HepG2 (cell line): ENCODE measurements at regions not wholly inside any gene's neighbourhood (a gene's known extent, or its start where the extent isn't known, plus 50 kb on each side); places are given as distances from the start of the nearest gene placed in this dataset.

Experiments
- ARNT2 ChIP-seq: sonication (generic); formaldehyde crosslinking; IDR thresholded peaks from 2 replicates; pipeline ENCODE4 v1.8.0; 2022; ENCODE audit warnings: mild to moderate bottlenecking, low read depth, missing genetic modification reagents, moderate library complexity
- ATRX ChIP-seq: sonication (generic); formaldehyde crosslinking; IDR thresholded peaks from 2 replicates; pipeline ENCODE4 v1.4.0; 2020; ENCODE audit warnings: missing genetic modification reagents, borderline replicate concordance
- ELF1 ChIP-seq: sonication (generic); formaldehyde crosslinking; IDR thresholded peaks from 2 replicates; pipeline ENCODE4 v1.4.0; 2020; ENCODE audit warnings: missing genetic modification reagents
- ELF4 ChIP-seq: sonication (generic); formaldehyde crosslinking; IDR thresholded peaks from 2 replicates; pipeline ENCODE4 v1.5.0; 2020; ENCODE audit warnings: missing genetic modification reagents, mild to moderate bottlenecking, moderate library complexity, borderline replicate concordance
- FOXO1 ChIP-seq: sonication (generic); formaldehyde crosslinking; IDR thresholded peaks from 2 replicates; pipeline ENCODE4 v1.4.0; 2020; ENCODE audit warnings: missing genetic modification reagents
- HOXA5 ChIP-seq: sonication (generic); formaldehyde crosslinking; IDR thresholded peaks from 2 replicates; pipeline ENCODE4 v1.4.0; 2020; ENCODE audit warnings: missing genetic modification reagents
- NR3C1 ChIP-seq: sonication (generic); formaldehyde crosslinking; IDR thresholded peaks from 2 replicates; pipeline ENCODE4 v1.4.0; 2020; ENCODE audit warnings: missing genetic modification reagents
- PHB2 ChIP-seq: fragments of 450-650 bp; IDR thresholded peaks from 2 replicates; pipeline ENCODE4 v1.6.1; 2018; ENCODE audit not compliant: partially characterized antibody
- PRPF4 ChIP-seq: fragments of 200-400 bp; formaldehyde crosslinking; IDR thresholded peaks from 2 replicates; pipeline ENCODE4 v1.6.1; 2016; ENCODE audit warnings: low read length, low read depth; ENCODE audit not compliant: poor library complexity, severe bottlenecking
- SALL1 ChIP-seq: sonication (generic); formaldehyde crosslinking; IDR thresholded peaks from 2 replicates; pipeline ENCODE4 v1.8.0; 2022; ENCODE audit warnings: mild to moderate bottlenecking, missing genetic modification reagents
- SMAD9 ChIP-seq: sonication (generic); formaldehyde crosslinking; IDR thresholded peaks from 2 replicates; pipeline ENCODE4 v1.5.1; 2020; ENCODE audit warnings: mild to moderate bottlenecking, missing genetic modification reagents
- SRSF1 ChIP-seq: fragments of 200-400 bp; formaldehyde crosslinking; optimal IDR thresholded peaks from 2 replicates; pipeline ENCODE3; 2017; ENCODE audit warnings: mild to moderate bottlenecking, low read depth, low read length, moderate library complexity
- TRIM24 ChIP-seq: sonication (generic); formaldehyde crosslinking; IDR thresholded peaks from 2 replicates; pipeline ENCODE4 v1.8.0; 2022; ENCODE audit warnings: mild to moderate bottlenecking, missing genetic modification reagents
- ZBTB42 ChIP-seq: sonication (generic); formaldehyde crosslinking; IDR thresholded peaks from 2 replicates; pipeline ENCODE4 v1.5.0; 2020; ENCODE audit warnings: mild to moderate bottlenecking, missing genetic modification reagents
- ZFP82 ChIP-seq: sonication (generic); formaldehyde crosslinking; IDR thresholded peaks from 2 replicates; pipeline ENCODE4 v1.5.1; 2020; ENCODE audit warnings: mild to moderate bottlenecking, missing genetic modification reagents, borderline replicate concordance
- ZFP90 ChIP-seq: sonication (generic); formaldehyde crosslinking; IDR thresholded peaks from 2 replicates; pipeline ENCODE4 v1.8.0; 2022; ENCODE audit warnings: missing genetic modification reagents, mild to moderate bottlenecking, inconsistent platforms, borderline replicate concordance
- ZKSCAN8 ChIP-seq: IDR thresholded peaks from 2 replicates; pipeline ENCODE4 v1.6.1; 2016; ENCODE audit warnings: borderline replicate concordance, missing genetic modification reagents, missing compliant biosample characterization
- ZNF329 ChIP-seq: sonication (generic); formaldehyde crosslinking; IDR thresholded peaks from 2 replicates; pipeline ENCODE4 v1.9.0; 2021; ENCODE audit warnings: low read depth, mild to moderate bottlenecking, missing genetic modification reagents
- ZNF543 ChIP-seq: sonication (generic); formaldehyde crosslinking; IDR thresholded peaks from 2 replicates; pipeline ENCODE4 v1.4.0; 2020; ENCODE audit warnings: mild to moderate bottlenecking, missing genetic modification reagents
- ZNF598 ChIP-seq: sonication (generic); formaldehyde crosslinking; IDR thresholded peaks from 2 replicates; pipeline ENCODE4 v1.5.1; 2020; ENCODE audit warnings: mild to moderate bottlenecking, missing genetic modification reagents, borderline replicate concordance
- ZNF720 ChIP-seq: sonication (generic); formaldehyde crosslinking; IDR thresholded peaks from 2 replicates; pipeline ENCODE4 v1.4.0; 2020; ENCODE audit warnings: missing genetic modification reagents
- ZSCAN21 ChIP-seq: sonication (generic); formaldehyde crosslinking; IDR thresholded peaks from 2 replicates; pipeline ENCODE4 v1.8.0; 2022; ENCODE audit warnings: mild to moderate bottlenecking, missing genetic modification reagents, moderate library complexity, borderline replicate concordance
- TF ChIP-seq, protein P1 (sequence below): sonication (generic); formaldehyde crosslinking; IDR thresholded peaks from 2 replicates; pipeline ENCODE4 v1.4.0; 2020; ENCODE audit warnings: missing genetic modification reagents, mild to moderate bottlenecking, borderline replicate concordance
- TF ChIP-seq, protein P2 (sequence below): sonication (generic); formaldehyde crosslinking; IDR thresholded peaks from 2 replicates; pipeline ENCODE4 v1.5.0; 2020; ENCODE audit warnings: missing genetic modification reagents
- TF ChIP-seq, protein P3 (sequence below): sonication (generic); formaldehyde crosslinking; conservative IDR thresholded peaks from 2 replicates; pipeline ENCODE4 v1.8.0; 2022; ENCODE audit warnings: mild to moderate bottlenecking, moderate library complexity, missing genetic modification reagents

DNA sequence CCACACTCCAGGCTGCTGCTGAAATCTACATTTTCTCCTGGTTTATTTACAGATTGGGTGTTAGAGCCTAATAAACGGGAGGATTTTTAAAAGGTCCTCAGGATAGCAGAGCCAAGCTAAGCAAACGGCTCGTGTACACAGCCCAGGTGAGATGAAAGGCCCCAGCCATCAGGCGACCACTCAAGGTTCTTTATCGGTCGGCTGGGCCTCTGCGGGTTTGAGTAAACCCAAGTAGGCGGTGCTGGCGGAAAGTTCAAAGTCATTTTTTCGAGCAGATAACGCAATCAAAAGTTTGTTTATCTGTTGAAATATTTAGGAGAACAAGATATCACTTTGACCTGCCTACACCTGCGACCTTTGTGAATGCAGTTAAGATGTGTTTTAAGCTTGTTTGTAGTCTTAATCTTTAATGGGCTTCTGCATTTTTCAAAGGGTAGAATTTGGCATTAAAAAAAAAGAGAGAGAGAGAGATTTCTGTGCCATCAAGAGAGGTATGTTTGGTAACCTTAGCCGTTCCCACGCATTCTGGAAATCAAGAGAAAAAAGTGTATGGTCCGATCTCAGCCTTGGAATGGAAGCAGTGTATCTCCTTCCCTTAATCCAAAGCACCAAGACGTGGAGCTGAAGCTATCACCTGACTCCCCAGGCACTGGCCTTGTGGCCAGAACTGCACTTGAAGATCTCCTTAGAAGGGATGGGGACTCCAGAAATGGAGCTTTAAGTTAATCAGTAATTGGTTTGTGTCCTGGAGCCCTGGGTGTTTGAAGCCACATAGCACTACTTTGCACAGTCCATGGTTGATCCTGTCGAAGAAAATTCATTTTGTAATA is 301.7 kb upstream of the IRX5 start (continued):
- no peak for TF ChIP-seq ZNF598 (CRISPR knock-in tag)
- TF ChIP-seq FOXO1 (CRISPR knock-in tag) = peak; percentile 95
- 0 out of 2 replicates have a peak, but pooled peaks have one; percentile 11 for TF ChIP-seq ELF1
- TF ChIP-seq ZNF543 (CRISPR knock-in tag) = peak; percentile 62; the same call in 1 of the 2 replicates
- TF ChIP-seq ARNT2 = 0 out of 2 replicates have a peak, but pooled peaks have one; percentile 49
- no peak for TF ChIP-seq TRIM24 (CRISPR knock-in tag)
- no peak for TF ChIP-seq PHB2
- TF ChIP-seq ZNF329 = 0 out of 2 replicates have a peak, but pooled peaks have one; percentile 16
- no peak for TF ChIP-seq PRPF4
- no peak for TF ChIP-seq ATRX (CRISPR knock-in tag)
- no peak for TF ChIP-seq SMAD9 (CRISPR knock-in tag)
- TF ChIP-seq SALL1 (CRISPR knock-in tag) = peak; percentile 94
- TF ChIP-seq ZFP90 (CRISPR knock-in tag) = no peak
- TF ChIP-seq SRSF1 = no peak
- no peak for TF ChIP-seq ZBTB42
- TF ChIP-seq ZKSCAN8 = no peak
- TF ChIP-seq ZFP82 (CRISPR knock-in tag) = no peak
- TF ChIP-seq ZSCAN21 (CRISPR knock-in tag) = 0 out of 2 replicates have a peak, but pooled peaks have one; percentile 46
- peak; percentile 42; the same call in 1 of the 2 replicates for TF ChIP-seq HOXA5
- TF ChIP-seq, protein P1, sequence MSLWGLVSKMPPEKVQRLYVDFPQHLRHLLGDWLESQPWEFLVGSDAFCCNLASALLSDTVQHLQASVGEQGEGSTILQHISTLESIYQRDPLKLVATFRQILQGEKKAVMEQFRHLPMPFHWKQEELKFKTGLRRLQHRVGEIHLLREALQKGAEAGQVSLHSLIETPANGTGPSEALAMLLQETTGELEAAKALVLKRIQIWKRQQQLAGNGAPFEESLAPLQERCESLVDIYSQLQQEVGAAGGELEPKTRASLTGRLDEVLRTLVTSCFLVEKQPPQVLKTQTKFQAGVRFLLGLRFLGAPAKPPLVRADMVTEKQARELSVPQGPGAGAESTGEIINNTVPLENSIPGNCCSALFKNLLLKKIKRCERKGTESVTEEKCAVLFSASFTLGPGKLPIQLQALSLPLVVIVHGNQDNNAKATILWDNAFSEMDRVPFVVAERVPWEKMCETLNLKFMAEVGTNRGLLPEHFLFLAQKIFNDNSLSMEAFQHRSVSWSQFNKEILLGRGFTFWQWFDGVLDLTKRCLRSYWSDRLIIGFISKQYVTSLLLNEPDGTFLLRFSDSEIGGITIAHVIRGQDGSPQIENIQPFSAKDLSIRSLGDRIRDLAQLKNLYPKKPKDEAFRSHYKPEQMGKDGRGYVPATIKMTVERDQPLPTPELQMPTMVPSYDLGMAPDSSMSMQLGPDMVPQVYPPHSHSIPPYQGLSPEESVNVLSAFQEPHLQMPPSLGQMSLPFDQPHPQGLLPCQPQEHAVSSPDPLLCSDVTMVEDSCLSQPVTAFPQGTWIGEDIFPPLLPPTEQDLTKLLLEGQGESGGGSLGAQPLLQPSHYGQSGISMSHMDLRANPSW (CRISPR knock-in tag) = 0 out of 2 replicates have a peak, but pooled peaks have one; percentile 70
- TF ChIP-seq, protein P2, sequence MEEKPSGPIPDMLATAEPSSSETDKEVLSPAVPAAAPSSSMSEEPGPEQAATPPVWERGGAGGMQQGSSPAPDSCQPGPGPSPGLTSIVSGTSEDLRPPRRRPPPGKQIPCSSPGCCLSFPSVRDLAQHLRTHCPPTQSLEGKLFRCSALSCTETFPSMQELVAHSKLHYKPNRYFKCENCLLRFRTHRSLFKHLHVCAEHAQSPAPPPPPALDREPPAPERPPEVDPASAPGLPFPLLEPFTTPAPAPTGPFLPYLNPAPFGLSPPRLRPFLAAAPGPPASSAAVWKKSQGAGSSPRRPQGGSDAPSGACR (CRISPR knock-in tag) = no peak
- TF ChIP-seq NR3C1 (CRISPR knock-in tag) = no peak
- no peak for TF ChIP-seq ELF4
- TF ChIP-seq, protein P3, sequence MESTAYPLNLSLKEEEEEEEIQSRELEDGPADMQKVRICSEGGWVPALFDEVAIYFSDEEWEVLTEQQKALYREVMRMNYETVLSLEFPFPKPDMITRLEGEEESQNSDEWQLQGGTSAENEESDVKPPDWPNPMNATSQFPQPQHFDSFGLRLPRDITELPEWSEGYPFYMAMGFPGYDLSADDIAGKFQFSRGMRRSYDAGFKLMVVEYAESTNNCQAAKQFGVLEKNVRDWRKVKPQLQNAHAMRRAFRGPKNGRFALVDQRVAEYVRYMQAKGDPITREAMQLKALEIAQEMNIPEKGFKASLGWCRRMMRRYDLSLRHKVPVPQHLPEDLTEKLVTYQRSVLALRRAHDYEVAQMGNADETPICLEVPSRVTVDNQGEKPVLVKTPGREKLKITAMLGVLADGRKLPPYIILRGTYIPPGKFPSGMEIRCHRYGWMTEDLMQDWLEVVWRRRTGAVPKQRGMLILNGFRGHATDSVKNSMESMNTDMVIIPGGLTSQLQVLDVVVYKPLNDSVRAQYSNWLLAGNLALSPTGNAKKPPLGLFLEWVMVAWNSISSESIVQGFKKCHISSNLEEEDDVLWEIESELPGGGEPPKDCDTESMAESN (CRISPR knock-in tag) = peak; percentile 74; the same call in 1 of the 2 replicates
- TF ChIP-seq ZNF720 (CRISPR knock-in tag) = no peak
